HEK293 (cell line): ENCODE measurements at regions not wholly inside any gene's neighbourhood (a gene's known extent, or its start where the extent isn't known, plus 50 kb on each side); places are given as distances from the start of the nearest gene placed in this dataset.

Experiments
- CTCF ChIA-PET: fragments of 350-600 bp; formaldehyde crosslinking; extraction: SDS; loops from one replicate; lab custom pipeline; 2021; ENCODE audit warnings: antibody characterized with exemption; lab: Yijun Ruan, JAX
- POLR2A ChIA-PET: fragments of 300-600 bp; formaldehyde crosslinking; extraction: SDS; loops from one replicate; lab custom pipeline; 2020; ENCODE audit warnings: antibody characterized with exemption, inconsistent platforms; lab: Yijun Ruan, JAX
- H3K27ac ChIP-seq: fragments of 200-500 bp; sonication (Bioruptor generic); 2 replicates; pipeline ENCODE4 v1.5.1; 2014; ENCODE audit warnings: low read depth, low read length, control low read depth, inconsistent platforms; ENCODE audit errors: extremely low read depth
- H3K36me3 ChIP-seq, 2 experiments: fragments of 200-500 bp in 1 of 2; sonication (Bioruptor generic) in 1 of 2; 1 replicate in 1 of 2; 2 replicates in 1 of 2; pipeline ENCODE4 v1.5.1; 2014 to 2017; ENCODE audit warnings: inconsistent platforms in 2 of 2, low read length in 2 of 2; ENCODE audit not compliant: control insufficient read depth in 2 of 2, insufficient read depth in 1 of 2
- H3K4me1 ChIP-seq: fragments of 200-500 bp; sonication (Bioruptor generic); 2 replicates; pipeline ENCODE4 v1.5.1; 2014; ENCODE audit warnings: mild to moderate bottlenecking, low read length, inconsistent platforms; ENCODE audit not compliant: control insufficient read depth, insufficient read depth
- H3K4me3 ChIP-seq: 2 replicates; pipeline ENCODE4 v1.5.1; 2011; ENCODE audit warnings: low read depth, mild to moderate bottlenecking, control low read depth, low read length, moderate library complexity
- H3K9me3 ChIP-seq: fragments of 200-500 bp; sonication (Bioruptor generic); 2 replicates; pipeline ENCODE4 v1.5.1; 2014; ENCODE audit warnings: low read depth, low read length, inconsistent platforms; ENCODE audit not compliant: control insufficient read depth, insufficient read depth
- EGR2 ChIP-seq: fragments of 450-650 bp; formaldehyde crosslinking; IDR thresholded peaks from 2 replicates; pipeline ENCODE4 v1.5.1; 2016; ENCODE audit warnings: low read depth, missing biosample characterization, missing genetic modification characterization
- GLI2 ChIP-seq: fragments of 450-650 bp; formaldehyde crosslinking; IDR thresholded peaks from 2 replicates; pipeline ENCODE4; 2017; ENCODE audit warnings: missing biosample characterization, missing genetic modification characterization, low read depth, borderline replicate concordance
- HOXC10 ChIP-seq: sonication (generic); formaldehyde crosslinking; IDR thresholded peaks from 2 replicates; pipeline ENCODE4 v1.8.1; 2023; ENCODE audit warnings: mild to moderate bottlenecking, missing genetic modification reagents
- KLF8 ChIP-seq: fragments of 450-650 bp; formaldehyde crosslinking; IDR thresholded peaks from 2 replicates; pipeline ENCODE4 v1.5.1; 2016; ENCODE audit warnings: missing biosample characterization, missing genetic modification characterization
- SETDB1 ChIP-seq: IDR thresholded peaks from one replicate; pipeline ENCODE4 v1.6.1; 2017; ENCODE audit warnings: mild to moderate bottlenecking, low read length, moderate library complexity, mixed read lengths; ENCODE audit not compliant: insufficient read length
- SP7 ChIP-seq: fragments of 450-650 bp; formaldehyde crosslinking; IDR thresholded peaks from 2 replicates; pipeline ENCODE4 v1.5.1; 2016; ENCODE audit warnings: missing biosample characterization, missing genetic modification characterization
- TSHZ1 ChIP-seq: fragments of 450-650 bp; formaldehyde crosslinking; IDR thresholded peaks from 2 replicates; pipeline ENCODE4 v1.5.1; 2016; ENCODE audit warnings: missing biosample characterization, missing genetic modification characterization, borderline replicate concordance
- YY2 ChIP-seq: fragments of 450-650 bp; formaldehyde crosslinking; IDR thresholded peaks from 2 replicates; pipeline ENCODE4 v1.5.1; 2016; ENCODE audit warnings: missing biosample characterization, missing genetic modification characterization
- ZIC2 ChIP-seq: fragments of 450-650 bp; formaldehyde crosslinking; IDR thresholded peaks from 2 replicates; pipeline ENCODE4 v1.5.1; 2016; ENCODE audit warnings: missing biosample characterization, missing genetic modification characterization
- ZNF16 ChIP-seq: fragments of 450-650 bp; formaldehyde crosslinking; IDR thresholded peaks from 2 replicates; pipeline ENCODE4 v1.5.1; 2016; ENCODE audit warnings: low read depth, missing biosample characterization, missing genetic modification characterization
- ZNF2 ChIP-seq: fragments of 450-650 bp; formaldehyde crosslinking; IDR thresholded peaks from 2 replicates; pipeline ENCODE4 v1.5.1; 2016; ENCODE audit warnings: missing biosample characterization, missing genetic modification characterization
- ZNF24 ChIP-seq: fragments of 450-650 bp; formaldehyde crosslinking; IDR thresholded peaks from 2 replicates; pipeline ENCODE4 v1.5.1; 2016; ENCODE audit warnings: missing biosample characterization, missing genetic modification characterization
- ZNF302 ChIP-seq: fragments of 450-650 bp; formaldehyde crosslinking; IDR thresholded peaks from 2 replicates; pipeline ENCODE4 v1.5.1; 2016; ENCODE audit warnings: missing biosample characterization, missing genetic modification characterization, low read depth
- ZNF394 ChIP-seq: fragments of 450-650 bp; formaldehyde crosslinking; IDR thresholded peaks from 2 replicates; pipeline ENCODE4 v1.5.1; 2016; ENCODE audit warnings: missing biosample characterization, missing genetic modification characterization, mild to moderate bottlenecking, moderate library complexity, borderline replicate concordance
- ZNF449 ChIP-seq: fragments of 450-650 bp; formaldehyde crosslinking; IDR thresholded peaks from 2 replicates; pipeline ENCODE4 v1.5.1; 2017; ENCODE audit warnings: missing biosample characterization, mild to moderate bottlenecking, missing genetic modification characterization, moderate library complexity
- ZNF571 ChIP-seq: fragments of 450-650 bp; formaldehyde crosslinking; IDR thresholded peaks from 2 replicates; pipeline ENCODE4 v1.5.0; 2017; ENCODE audit warnings: missing biosample characterization, missing genetic modification characterization
- ZNF585B ChIP-seq: fragments of 450-650 bp; formaldehyde crosslinking; IDR thresholded peaks from 2 replicates; pipeline ENCODE4 v1.5.1; 2016; ENCODE audit warnings: missing biosample characterization, missing genetic modification characterization
- ZNF629 ChIP-seq: fragments of 450-650 bp; formaldehyde crosslinking; IDR thresholded peaks from 2 replicates; pipeline ENCODE4 v1.5.1; 2017; ENCODE audit warnings: missing biosample characterization, missing genetic modification characterization
- ZNF768 ChIP-seq: fragments of 450-650 bp; formaldehyde crosslinking; IDR thresholded peaks from 2 replicates; pipeline ENCODE4 v1.5.1; 2018; ENCODE audit warnings: missing biosample characterization, mild to moderate bottlenecking, missing genetic modification characterization
- ZNF776 ChIP-seq: fragments of 450-650 bp; formaldehyde crosslinking; IDR thresholded peaks from 2 replicates; pipeline ENCODE4 v1.5.0; 2017; ENCODE audit warnings: missing biosample characterization, missing genetic modification characterization, borderline replicate concordance

- TF ChIP-seq ZNF449 (tag by site-specific recombination) (no peak), ZNF302 (no peak), ZNF394 (tag by site-specific recombination) (no peak), ZNF2 (tag by site-specific recombination) (no peak)
Observed at GRCh38 chr1:239616673-239617072, 230.3 kb downstream of the CHRM3 start (continued).

- H3K9me3 ChIP-seq: no peaks in the 10 kb centered on the region
- no peak overlapping the region for H3K4me3 ChIP-seq
- no peaks in the 10 kb centered on the region for H3K36me3 ChIP-seq
- CTCF ChIA-PET: interaction anchor here (0.7 to 1.1 kb wide), 2 partner anchors 36 to 281 kb away, joined by 3 read pairs; no protein-coding TSS in a partner anchor
- H3K27ac ChIP-seq: no peak overlapping the region
- no peaks in the 10 kb centered on the region for H3K4me1 ChIP-seq
- POLR2A ChIA-PET: no interaction called here
- TF ChIP-seq ZNF768: no peak
- TF ChIP-seq HOXC10 (CRISPR knock-in tag): no peak
- TF ChIP-seq ZNF776 (tag by site-specific recombination): no peak
- TF ChIP-seq GLI2: no peak
- TF ChIP-seq ZNF571 (tag by site-specific recombination): no peak
Observed at GRCh38 chr1:239617259-239617658, 230.9 kb downstream of the CHRM3 start.

GRCh38 chr1:239617731-239618130, 231.4 kb downstream of the CHRM3 start:
- H3K4me1 ChIP-seq: no peaks in the 10 kb centered on the region
- ChIA-PET POLR2A (no interaction called here), CTCF (interaction anchor here (0.5 to 1.1 kb wide), 3 partner anchors 20 to 388 kb away, joined by 3 read pairs; no protein-coding TSS in a partner anchor)
- H3K4me3 ChIP-seq: no peak overlapping the region
- no peaks in the 10 kb centered on the region for H3K9me3 ChIP-seq
- no peaks in the 10 kb centered on the region for H3K36me3 ChIP-seq
- no peak overlapping the region for H3K27ac ChIP-seq
- no peak for TF ChIP-seq ZNF24 (tag by site-specific recombination)
- TF ChIP-seq ZIC2 (tag by site-specific recombination): no peak
- TF ChIP-seq TSHZ1 (tag by site-specific recombination): no peak

GRCh38 chr1:239619190-239619589, 232.8 kb downstream of the CHRM3 start:
- Histone ChIP-seq H3K4me3 (no peak overlapping the region), H3K27ac (no peak overlapping the region)
- CTCF ChIA-PET: no interaction called here

More at GRCh38 chr1:239619190-239619589, 232.8 kb downstream of the CHRM3 start:
- TF ChIP-seq YY2 (tag by site-specific recombination) (no peak), KLF8 (tag by site-specific recombination) (no peak), ZNF16 (tag by site-specific recombination) (no peak), SP7 (tag by site-specific recombination) (no peak), EGR2 (tag by site-specific recombination) (no peak), ZNF585B (tag by site-specific recombination) (no peak), ZNF629 (no peak), SETDB1 (no peak)
- POLR2A ChIA-PET: no interaction called here
- H3K4me1 ChIP-seq: no peaks in the 10 kb centered on the region
- H3K36me3 ChIP-seq: no peaks in the 10 kb centered on the region
- H3K9me3 ChIP-seq: no peaks in the 10 kb centered on the region
